Upper lobe of right lung (tissue), 1 donor: ENCODE measurements at regions not wholly inside any gene's neighbourhood (a gene's known extent, or its start where the extent isn't known, plus 50 kb on each side); places are given as distances from the start of the nearest gene placed in this dataset.

ENCODE experiments used
- ATAC-seq: fragments of 200-7000 bp; cut with Tn5 transposase; one replicate; pipeline ENCODE4 v1.9.1; 2020; ENCODE audit warnings: mild to moderate bottlenecking, moderate library complexity
- DNase-seq: peaks from one replicate; pipeline ENCODE4 v3.0.0-alpha.2; 2020
- H3K27ac ChIP-seq: fragments of 200-600 bp; one replicate; pipeline ENCODE4 v1.8.0; 2022
- H3K27me3 ChIP-seq: fragments of 200-600 bp; one replicate; pipeline ENCODE4 v1.8.0; 2022; ENCODE audit warnings: mild to moderate bottlenecking
- H3K36me3 ChIP-seq: fragments of 200-600 bp; one replicate; pipeline ENCODE4 v1.8.0; 2022
- H3K4me1 ChIP-seq: fragments of 200-600 bp; one replicate; pipeline ENCODE4 v1.8.0; 2022
- H3K4me3 ChIP-seq: fragments of 200-600 bp; one replicate; pipeline ENCODE4 v1.8.0; 2022; ENCODE audit warnings: mild to moderate bottlenecking
- H3K9me3 ChIP-seq: fragments of 200-600 bp; one replicate; pipeline ENCODE4 v1.8.0; 2022
- intact Hi-C: fragments of 100-400 bp; cut with DNase I; formaldehyde crosslinking; loops from one replicate; pipeline ENCODE4 v1.11.0; 2022
- TF ChIP-seq, protein P1 (sequence below): fragments of 200-600 bp; IDR thresholded peaks from one replicate; pipeline ENCODE4 v1.8.0; 2022; ENCODE audit warnings: antibody characterized with exemption
- donor health status: DM: no; HTN: yes; CAD: no; lungs with severe emphysema.

DNA sequence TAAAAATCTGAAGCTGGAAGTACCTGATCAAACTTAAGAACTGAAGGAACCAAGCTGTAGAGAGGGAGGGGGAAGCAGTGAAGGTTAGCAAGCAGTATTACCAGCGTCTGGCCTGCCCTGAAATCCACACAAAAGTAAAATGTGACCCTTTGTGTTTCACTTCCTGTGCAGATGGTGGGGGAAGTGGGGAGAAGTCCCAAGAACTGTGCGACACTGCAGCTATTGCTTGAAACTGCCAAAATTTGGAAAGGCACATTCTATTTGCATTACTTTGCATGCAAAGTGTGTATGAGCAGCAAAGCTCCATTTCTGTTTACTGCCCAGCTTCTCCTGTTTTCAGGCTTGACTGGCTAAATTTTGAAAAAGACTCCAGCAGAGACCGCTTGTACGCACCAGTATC lies 72.1 kb upstream of the BMAL1 start:
- H3K27ac ChIP-seq = no peak overlapping the region
- H3K4me3 ChIP-seq = no peak overlapping the region
- no peak for DNase-seq
- ATAC-seq = peak; percentile 54
- no peaks in the 10 kb centered on the region for H3K27me3 ChIP-seq
- peaks cover 16% of the 10 kb centered on the region for H3K4me1 ChIP-seq
- no peaks in the 10 kb centered on the region for H3K9me3 ChIP-seq
- intact Hi-C loops = no loop called here
- H3K36me3 ChIP-seq = no peaks in the 10 kb centered on the region
- TF ChIP-seq, protein P1, sequence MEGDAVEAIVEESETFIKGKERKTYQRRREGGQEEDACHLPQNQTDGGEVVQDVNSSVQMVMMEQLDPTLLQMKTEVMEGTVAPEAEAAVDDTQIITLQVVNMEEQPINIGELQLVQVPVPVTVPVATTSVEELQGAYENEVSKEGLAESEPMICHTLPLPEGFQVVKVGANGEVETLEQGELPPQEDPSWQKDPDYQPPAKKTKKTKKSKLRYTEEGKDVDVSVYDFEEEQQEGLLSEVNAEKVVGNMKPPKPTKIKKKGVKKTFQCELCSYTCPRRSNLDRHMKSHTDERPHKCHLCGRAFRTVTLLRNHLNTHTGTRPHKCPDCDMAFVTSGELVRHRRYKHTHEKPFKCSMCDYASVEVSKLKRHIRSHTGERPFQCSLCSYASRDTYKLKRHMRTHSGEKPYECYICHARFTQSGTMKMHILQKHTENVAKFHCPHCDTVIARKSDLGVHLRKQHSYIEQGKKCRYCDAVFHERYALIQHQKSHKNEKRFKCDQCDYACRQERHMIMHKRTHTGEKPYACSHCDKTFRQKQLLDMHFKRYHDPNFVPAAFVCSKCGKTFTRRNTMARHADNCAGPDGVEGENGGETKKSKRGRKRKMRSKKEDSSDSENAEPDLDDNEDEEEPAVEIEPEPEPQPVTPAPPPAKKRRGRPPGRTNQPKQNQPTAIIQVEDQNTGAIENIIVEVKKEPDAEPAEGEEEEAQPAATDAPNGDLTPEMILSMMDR = no peak

DNA sequence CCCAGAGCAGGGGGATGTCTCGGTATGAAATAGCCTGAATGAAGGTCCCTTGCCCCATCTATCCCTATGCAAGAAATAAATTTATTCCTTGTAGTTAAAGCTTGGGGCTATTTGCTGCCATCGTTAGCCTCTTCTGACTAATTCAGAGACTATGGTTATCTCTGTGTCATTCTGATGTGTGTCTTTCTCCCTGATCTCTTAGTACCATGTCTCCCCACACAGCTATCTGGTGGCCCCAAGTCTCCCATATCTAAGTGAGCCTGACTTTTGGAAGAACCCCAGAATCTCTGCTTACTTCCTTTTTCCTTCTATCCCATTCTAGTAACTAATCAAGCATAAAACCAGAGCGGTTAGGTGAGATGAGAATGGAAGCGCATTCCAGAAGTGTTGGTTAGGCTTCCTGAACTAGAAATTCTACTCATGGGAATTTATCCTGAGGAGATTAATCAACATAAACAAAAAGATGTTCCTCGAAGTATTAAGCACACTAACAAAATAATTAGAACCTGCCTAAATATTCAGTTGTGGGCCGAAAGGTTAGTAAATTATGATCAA lies 71.4 kb upstream of the BMAL1 start:
- Histone ChIP-seq H3K36me3 (no peaks in the 10 kb centered on the region), H3K4me1 (peaks cover 16% of the 10 kb centered on the region), H3K9me3 (no peaks in the 10 kb centered on the region), H3K27ac (no peak overlapping the region), H3K4me3 (no peak overlapping the region), H3K27me3 (no peaks in the 10 kb centered on the region)
- ATAC-seq (no peak), DNase-seq (no peak)
- intact Hi-C loops = no loop called here
- TF ChIP-seq, protein P1 = no peak

DNA sequence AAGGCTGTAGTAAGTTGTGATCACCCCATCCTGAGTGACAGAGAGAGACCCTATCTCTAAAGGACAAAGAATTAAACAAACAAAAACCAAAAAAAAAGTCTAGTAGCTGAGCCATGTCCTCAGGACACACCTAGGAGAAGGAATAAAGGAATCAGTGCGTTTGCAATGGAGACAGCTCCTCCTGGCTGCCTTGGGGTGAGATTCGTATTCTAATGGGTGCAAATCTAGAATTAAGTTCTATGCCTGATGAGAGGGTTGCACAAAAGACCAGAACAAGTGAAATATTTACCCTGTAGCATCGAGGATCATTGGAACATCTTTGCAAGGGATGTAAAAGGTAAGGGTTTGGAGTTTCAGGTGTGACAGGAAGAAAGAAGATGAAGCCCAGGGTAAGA lies 70.3 kb upstream of the BMAL1 start:
- DNase-seq (no peak), ATAC-seq (peak; percentile 14)
- Histone ChIP-seq H3K9me3 (no peaks in the 10 kb centered on the region), H3K36me3 (no peaks in the 10 kb centered on the region), H3K27me3 (no peaks in the 10 kb centered on the region), H3K27ac (peak overlapping the region; percentile 79), H3K4me1 (peaks cover 16% of the 10 kb centered on the region), H3K4me3 (peak overlapping the region; percentile 44)
- TF ChIP-seq, protein P1 = no peak
- intact Hi-C loops = no loop called here

DNA sequence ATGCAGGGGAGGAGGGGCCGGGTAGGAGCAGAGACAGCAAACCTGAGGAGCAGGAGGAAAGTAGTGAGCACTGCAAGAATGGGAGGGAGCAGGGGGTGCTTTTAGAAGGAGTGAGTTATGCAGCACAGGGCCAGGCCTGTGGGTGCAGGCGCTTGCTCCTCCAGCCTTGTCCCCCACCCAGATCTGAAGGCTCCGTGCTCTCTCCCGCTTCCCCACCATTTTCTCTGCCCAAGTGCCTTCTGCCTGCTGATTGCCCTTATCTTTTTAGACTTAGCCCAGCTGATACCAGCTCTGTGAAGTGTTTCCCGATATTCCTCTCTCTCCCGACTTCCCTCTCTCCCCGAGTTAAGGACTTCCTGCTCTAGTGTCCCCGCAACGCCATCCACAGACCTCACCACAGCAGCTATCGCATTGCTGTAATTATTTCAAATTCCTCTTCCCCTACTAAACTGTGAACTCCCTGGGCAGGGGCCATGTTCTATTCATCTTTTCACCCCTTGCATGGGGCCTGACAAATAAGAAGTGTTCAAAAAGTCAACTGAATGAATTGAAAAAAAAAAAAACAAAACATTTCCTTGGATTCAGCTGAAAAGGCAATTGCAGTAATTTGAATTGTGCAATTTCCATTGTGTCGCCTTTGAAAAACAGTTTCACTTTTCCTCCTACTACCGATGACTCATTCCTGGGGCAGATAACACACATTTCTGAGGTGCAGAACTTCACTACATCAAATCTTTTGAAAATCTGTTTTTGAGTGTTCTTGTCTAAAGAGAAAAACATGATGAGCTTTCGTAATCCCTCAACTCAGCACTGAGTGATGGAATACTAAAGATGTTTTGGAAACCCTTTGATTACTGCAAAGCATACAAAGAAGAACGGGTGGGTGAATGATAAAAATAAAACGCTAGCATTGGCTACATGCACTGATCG lies 69.7 kb upstream of the BMAL1 start:
- peaks cover 16% of the 10 kb centered on the region for H3K4me1 ChIP-seq
- DNase-seq = peak; percentile 70
- intact Hi-C loops = no loop called here

DNA sequence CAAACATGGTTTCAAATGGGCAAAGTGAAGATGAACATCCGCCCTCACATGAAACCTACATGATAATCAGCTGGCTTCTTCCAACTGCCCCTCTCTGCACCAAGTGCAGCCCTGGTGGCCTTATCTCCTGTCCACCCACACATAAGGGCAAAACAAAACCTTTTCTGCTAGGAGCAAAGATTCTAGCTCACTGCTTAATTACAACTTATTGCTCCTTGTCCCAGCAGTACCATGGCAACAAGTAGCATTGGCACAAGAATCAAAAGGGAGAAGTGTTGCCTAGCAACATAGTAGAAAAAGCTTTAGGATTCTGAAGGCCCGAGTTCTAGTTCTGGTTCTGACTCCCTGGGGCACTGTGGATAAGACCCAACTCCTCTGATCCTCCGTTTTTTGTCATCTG lies 68.7 kb upstream of the BMAL1 start:
- ATAC-seq = no peak
- TF ChIP-seq, protein P1 = no peak
- Histone ChIP-seq H3K4me1 (peaks cover 16% of the 10 kb centered on the region), H3K36me3 (no peaks in the 10 kb centered on the region), H3K27ac (peak overlapping the region; percentile 4), H3K27me3 (no peaks in the 10 kb centered on the region), H3K4me3 (no peak overlapping the region), H3K9me3 (no peaks in the 10 kb centered on the region)
- no peak for DNase-seq
- intact Hi-C loops = no loop called here

More for the DNA sequence above, 69.7 kb upstream of the BMAL1 start:
- TF ChIP-seq, protein P1 = no peak
- no peaks in the 10 kb centered on the region for H3K27me3 ChIP-seq
- peak overlapping the region; percentile 79 for H3K27ac ChIP-seq
- H3K9me3 ChIP-seq = no peaks in the 10 kb centered on the region
- peak overlapping the region; percentile 44 for H3K4me3 ChIP-seq
- ATAC-seq = peak; percentile 76
- H3K36me3 ChIP-seq = no peaks in the 10 kb centered on the region
